Smooth muscle cell (in vitro differentiated cells): ENCODE measurements at regions not wholly inside any gene's neighbourhood (a gene's known extent, or its start where the extent isn't known, plus 50 kb on each side); places are given as distances from the start of the nearest gene placed in this dataset.
"Not testable (repeated sequence)": the region's sequence is repeated elsewhere in the genome, so short reads cannot be mapped to it uniquely, and the experiment has no call there.

Source experiments
- DNase-seq: peaks from one replicate; lab custom pipeline; 2025; ENCODE audit not compliant: unreplicated experiment; lab: John Stamatoyannopoulos, UW
- H2AFZ ChIP-seq: fragments of 200-600 bp; sonication (generic); 2 replicates; pipeline ENCODE4 v1.6.0; 2016; ENCODE audit warnings: antibody characterized with exemption, low read depth, mild to moderate bottlenecking
- H3F3A ChIP-seq: fragments of 200-600 bp; sonication (generic); 2 replicates; pipeline ENCODE4 v1.6.0; 2017; ENCODE audit warnings: antibody characterized with exemption, low read depth
- H3K27ac ChIP-seq: fragments of 200-600 bp; sonication (generic); 2 replicates; pipeline ENCODE4 v1.5.1; 2016; ENCODE audit warnings: low read depth, mild to moderate bottlenecking
- H3K27me3 ChIP-seq: fragments of 200-600 bp; sonication (generic); 2 replicates; pipeline ENCODE4 v1.6.1; 2016; ENCODE audit warnings: low read depth, mild to moderate bottlenecking
- H3K36me3 ChIP-seq: fragments of 200-600 bp; sonication (generic); 2 replicates; pipeline ENCODE4 v1.5.1; 2016; ENCODE audit warnings: low read depth
- H3K4me1 ChIP-seq: fragments of 200-600 bp; sonication (generic); 2 replicates; pipeline ENCODE4 v1.5.1; 2016; ENCODE audit warnings: low read depth
- H3K4me2 ChIP-seq: fragments of 200-600 bp; sonication (generic); 2 replicates; pipeline ENCODE4 v1.6.0; 2016; ENCODE audit warnings: mild to moderate bottlenecking
- H3K4me3 ChIP-seq: fragments of 200-600 bp; sonication (generic); 2 replicates; pipeline ENCODE4 v1.5.1; 2016; ENCODE audit warnings: mild to moderate bottlenecking
- H3K79me2 ChIP-seq: fragments of 200-600 bp; sonication (generic); 2 replicates; pipeline ENCODE4 v1.6.0; 2016; ENCODE audit warnings: low read depth, mild to moderate bottlenecking
- H3K9ac ChIP-seq: fragments of 200-600 bp; sonication (generic); 2 replicates; pipeline ENCODE4 v1.6.0; 2016; ENCODE audit warnings: low read depth
- H3K9me3 ChIP-seq: fragments of 200-600 bp; sonication (generic); replicated peaks from 2 replicates; pipeline ENCODE4 v1.5.1; 2016; ENCODE audit warnings: low read depth
- H4K20me1 ChIP-seq: fragments of 200-600 bp; sonication (generic); 2 replicates; pipeline ENCODE4 v1.6.0; 2016; ENCODE audit warnings: low read depth
- CTCF ChIP-seq: fragments of 200-600 bp; sonication (generic); IDR thresholded peaks from 2 replicates; pipeline ENCODE4 v1.5.1; 2017; ENCODE audit warnings: borderline replicate concordance, mild to moderate bottlenecking, antibody characterized with exemption; ENCODE audit not compliant: insufficient read depth, poor library complexity, severe bottlenecking
- WGBS: methylation state at CpG from one replicate; pipeline ENCODE4 v1.1.7; 2016; ENCODE audit warnings: low lambda C conversion rate; 5-methylcytosine and 5-hydroxymethylcytosine counted together

- Histone ChIP-seq H3K4me3 (no peak overlapping the region), H3K27me3 (no peaks in the 10 kb centered on the region), H3K36me3 (no peaks in the 10 kb centered on the region), H3K27ac (no peak overlapping the region), H3K9ac (no peak overlapping the region), H4K20me1 (no peaks in the 10 kb centered on the region), H3K79me2 (no peaks in the 10 kb centered on the region), H3K9me3 (no peaks in the 10 kb centered on the region), H3K4me2 (no peak overlapping the region), H2AFZ (no peak overlapping the region), H3K4me1 (no peaks in the 10 kb centered on the region), H3F3A (no peaks in the 10 kb centered on the region)
- TF ChIP-seq CTCF, result no peak
- 87% methylated on average over 5 of the region's 5 CpGs for WGBS
- no peak for DNase-seq
Measured at GRCh38 chr7:124250297-124251034, 217.6 kb upstream of the TMEM229A start.

- no peak overlapping the region for H3K4me3 ChIP-seq
- no peaks in the 10 kb centered on the region for H3K27me3 ChIP-seq
- H3K4me1 ChIP-seq, result no peaks in the 10 kb centered on the region
- TF ChIP-seq CTCF, result no peak
- no peaks in the 10 kb centered on the region for H3F3A ChIP-seq
- H3K79me2 ChIP-seq, result no peaks in the 10 kb centered on the region
- no peak for DNase-seq
- no peak overlapping the region for H3K9ac ChIP-seq
- no peaks in the 10 kb centered on the region for H3K9me3 ChIP-seq
- no peaks in the 10 kb centered on the region for H3K36me3 ChIP-seq
- H4K20me1 ChIP-seq, result no peaks in the 10 kb centered on the region
- H2AFZ ChIP-seq, result no peak overlapping the region
- no peak overlapping the region for H3K27ac ChIP-seq
- H3K4me2 ChIP-seq, result no peak overlapping the region
- 95% methylated on average over 2 of the region's 2 CpGs for WGBS
Measured at GRCh38 chr7:124247691-124248090, 214.8 kb upstream of the TMEM229A start.

GRCh38 chr7:124246262-124246863 is 213.5 kb upstream of the TMEM229A start:
- WGBS, result 49% methylated on average over 2 of the region's 2 CpGs
- no peaks in the 10 kb centered on the region for H4K20me1 ChIP-seq
- no peaks in the 10 kb centered on the region for H3K27me3 ChIP-seq
- H3K4me3 ChIP-seq, result no peak overlapping the region
- peak overlapping the region; percentile 85 for H3K9ac ChIP-seq
- DNase-seq, result no peak
- no peaks in the 10 kb centered on the region for H3F3A ChIP-seq
- peak overlapping the region; percentile 80 for H2AFZ ChIP-seq
- TF ChIP-seq CTCF, result no peak
- peak overlapping the region; percentile 98 for H3K27ac ChIP-seq
- H3K9me3 ChIP-seq, result no peaks in the 10 kb centered on the region
- H3K36me3 ChIP-seq, result no peaks in the 10 kb centered on the region
- no peaks in the 10 kb centered on the region for H3K4me1 ChIP-seq
- no peaks in the 10 kb centered on the region for H3K79me2 ChIP-seq
- H3K4me2 ChIP-seq, result peak overlapping the region; percentile 23

GRCh38 chr7:124244469-124244868 is 211.6 kb upstream of the TMEM229A start:
- H3K4me1 ChIP-seq, H3K4me2 ChIP-seq, H3K4me3 ChIP-seq, H3K9ac ChIP-seq, H3K9me3 ChIP-seq, H4K20me1 ChIP-seq, H3K79me2 ChIP-seq, H2AFZ ChIP-seq, H3K27me3 ChIP-seq, H3F3A ChIP-seq, DNase-seq, H3K36me3 ChIP-seq: not testable (repeated sequence)
- H3K27ac ChIP-seq, result peak overlapping the region; percentile 98
